ENCODE measurements at regions not wholly inside any gene's neighbourhood (a gene's known extent, or its start where the extent isn't known, plus 50 kb on each side); places are given as distances from the start of the nearest gene placed in this dataset.

DNA sequence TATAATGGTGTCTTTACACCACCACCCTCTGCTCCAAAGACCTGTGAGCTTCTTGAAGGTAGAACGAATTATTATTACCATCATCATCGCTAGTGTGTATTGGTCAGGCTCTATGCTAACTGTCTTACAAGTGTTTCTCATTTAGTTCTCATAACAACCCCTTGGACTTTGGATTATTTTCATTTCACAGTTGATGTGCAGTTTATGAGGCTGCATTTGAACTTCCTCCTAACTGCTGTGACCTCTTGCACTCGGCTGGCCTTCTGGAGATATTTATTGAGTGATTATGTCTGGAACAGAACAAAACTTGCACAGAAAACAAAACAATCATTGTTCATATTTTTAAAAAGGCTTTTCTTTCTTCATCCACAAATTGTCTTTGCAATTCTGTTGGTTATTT, 306.3 kb upstream of the SGCD start:
- TF ChIP-seq PATZ1 (CRISPR knock-in tag; IDR thresholded peaks at IDR 0.05; ENCODE audit: borderline replicate concordance) (no peak), ARNTL (CRISPR knock-in tag; IDR thresholded peaks at IDR 0.05; ENCODE audit: borderline replicate concordance, low read depth) (no peak), CSDC2 (CRISPR knock-in tag; IDR thresholded peaks at IDR 0.05) (no peak), RARB (CRISPR knock-in tag; IDR thresholded peaks at IDR 0.05) (no peak), ZNF8 (CRISPR knock-in tag; IDR thresholded peaks at IDR 0.05) (no peak), TSHZ2 (CRISPR knock-in tag; IDR thresholded peaks at IDR 0.05) (no peak), ZC3H10 (CRISPR knock-in tag; IDR thresholded peaks at IDR 0.05) (no peak), ISL1 (CRISPR knock-in tag; IDR thresholded peaks at IDR 0.05) (no peak), GLIS3 (CRISPR knock-in tag; IDR thresholded peaks at IDR 0.05) (no peak), POU6F1 (CRISPR knock-in tag; IDR thresholded peaks at IDR 0.05; ENCODE audit: borderline replicate concordance, low read depth) (no peak), ZNF70 (CRISPR knock-in tag; IDR thresholded peaks at IDR 0.05) (no peak), ZFP30 (CRISPR knock-in tag; IDR thresholded peaks at IDR 0.05) (no peak)
- TF ChIP-seq, protein P1, sequence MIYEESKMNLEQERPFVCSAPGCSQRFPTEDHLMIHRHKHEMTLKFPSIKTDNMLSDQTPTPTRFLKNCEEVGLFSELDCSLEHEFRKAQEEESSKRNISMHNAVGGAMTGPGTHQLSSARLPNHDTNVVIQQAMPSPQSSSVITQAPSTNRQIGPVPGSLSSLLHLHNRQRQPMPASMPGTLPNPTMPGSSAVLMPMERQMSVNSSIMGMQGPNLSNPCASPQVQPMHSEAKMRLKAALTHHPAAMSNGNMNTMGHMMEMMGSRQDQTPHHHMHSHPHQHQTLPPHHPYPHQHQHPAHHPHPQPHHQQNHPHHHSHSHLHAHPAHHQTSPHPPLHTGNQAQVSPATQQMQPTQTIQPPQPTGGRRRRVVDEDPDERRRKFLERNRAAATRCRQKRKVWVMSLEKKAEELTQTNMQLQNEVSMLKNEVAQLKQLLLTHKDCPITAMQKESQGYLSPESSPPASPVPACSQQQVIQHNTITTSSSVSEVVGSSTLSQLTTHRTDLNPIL (CRISPR knock-in tag; IDR thresholded peaks at IDR 0.05; ENCODE audit: low read depth), result no peak

All from SK-N-SH treated with all-trans-retinoic acid at 6 μM for 48 hours (cell line).